Astrocyte of the spinal cord (primary cell): ENCODE measurements at regions not wholly inside any gene's neighbourhood (a gene's known extent, or its start where the extent isn't known, plus 50 kb on each side); places are given as distances from the start of the nearest gene placed in this dataset.
"Not testable (repeated sequence)": the region's sequence is repeated elsewhere in the genome, so short reads cannot be mapped to it uniquely, and the experiment has no call there.

Source experiments
- DNase-seq: peaks from one replicate; pipeline ENCODE4 v3.0.0; 2011; ENCODE audit warnings: low read depth, low spot score
- H3K4me3 ChIP-seq: 2 replicates; pipeline ENCODE4 v1.5.1; 2011; ENCODE audit warnings: low read depth, mild to moderate bottlenecking, low read length, moderate library complexity
- in situ Hi-C: cut with HindIII; loops from 2 replicates; pipeline ENCODE4 v1.10.0; 2017; ENCODE audit warnings: low sequenced_read_pairs
- TF ChIP-seq, protein P1 (sequence below): IDR thresholded peaks from 2 replicates; pipeline ENCODE4 v1.5.1; 2012; ENCODE audit warnings: low read depth, mild to moderate bottlenecking, low read length, inconsistent platforms

- in situ Hi-C loops: no loop called here
- no peak overlapping the region for H3K4me3 ChIP-seq
- no peak for DNase-seq
- TF ChIP-seq, protein P1, sequence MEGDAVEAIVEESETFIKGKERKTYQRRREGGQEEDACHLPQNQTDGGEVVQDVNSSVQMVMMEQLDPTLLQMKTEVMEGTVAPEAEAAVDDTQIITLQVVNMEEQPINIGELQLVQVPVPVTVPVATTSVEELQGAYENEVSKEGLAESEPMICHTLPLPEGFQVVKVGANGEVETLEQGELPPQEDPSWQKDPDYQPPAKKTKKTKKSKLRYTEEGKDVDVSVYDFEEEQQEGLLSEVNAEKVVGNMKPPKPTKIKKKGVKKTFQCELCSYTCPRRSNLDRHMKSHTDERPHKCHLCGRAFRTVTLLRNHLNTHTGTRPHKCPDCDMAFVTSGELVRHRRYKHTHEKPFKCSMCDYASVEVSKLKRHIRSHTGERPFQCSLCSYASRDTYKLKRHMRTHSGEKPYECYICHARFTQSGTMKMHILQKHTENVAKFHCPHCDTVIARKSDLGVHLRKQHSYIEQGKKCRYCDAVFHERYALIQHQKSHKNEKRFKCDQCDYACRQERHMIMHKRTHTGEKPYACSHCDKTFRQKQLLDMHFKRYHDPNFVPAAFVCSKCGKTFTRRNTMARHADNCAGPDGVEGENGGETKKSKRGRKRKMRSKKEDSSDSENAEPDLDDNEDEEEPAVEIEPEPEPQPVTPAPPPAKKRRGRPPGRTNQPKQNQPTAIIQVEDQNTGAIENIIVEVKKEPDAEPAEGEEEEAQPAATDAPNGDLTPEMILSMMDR: no peak
Observed at GRCh38 chr18:60898111-60898510, 435.1 kb upstream of the CDH20 start.

DNA sequence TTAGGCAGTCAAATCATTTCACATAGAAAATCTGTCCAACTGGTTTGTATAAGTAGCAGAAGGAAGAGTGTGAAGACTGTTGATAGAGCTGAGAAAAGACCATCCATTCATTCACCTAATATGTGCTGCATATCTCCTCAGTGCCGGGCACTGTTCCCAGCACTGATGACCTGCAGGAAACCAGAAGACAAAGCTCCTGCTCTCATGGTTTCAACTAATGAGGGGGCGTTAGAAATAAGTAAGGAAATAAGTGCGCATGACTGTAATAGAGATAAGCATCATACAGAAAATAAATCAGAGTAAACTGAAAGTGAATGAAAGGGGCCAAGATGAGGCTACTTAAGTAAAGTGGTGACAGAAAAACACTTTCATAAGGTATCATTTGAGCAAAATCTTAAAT, 427.5 kb upstream of the CDH20 start:
- TF ChIP-seq, protein P1: no peak
- DNase-seq: no peak
- H3K4me3 ChIP-seq: no peak overlapping the region
- in situ Hi-C loops: no loop called here

GRCh38 chr18:60910534-60910933, 422.7 kb upstream of the CDH20 start:
- TF ChIP-seq, protein P1: no peak
- in situ Hi-C loops: no loop called here
- DNase-seq: peak; percentile 71
- H3K4me3 ChIP-seq: no peak overlapping the region

GRCh38 chr18:60911504-60911903, 421.7 kb upstream of the CDH20 start:
- no peak for DNase-seq
- TF ChIP-seq, protein P1: no peak
- H3K4me3 ChIP-seq: no peak overlapping the region
- in situ Hi-C loops: no loop called here

GRCh38 chr18:60915160-60915559, 418.1 kb upstream of the CDH20 start:
- DNase-seq: no peak
- no peak overlapping the region for H3K4me3 ChIP-seq
- TF ChIP-seq, protein P1: no peak
- in situ Hi-C loops: no loop called here

DNA sequence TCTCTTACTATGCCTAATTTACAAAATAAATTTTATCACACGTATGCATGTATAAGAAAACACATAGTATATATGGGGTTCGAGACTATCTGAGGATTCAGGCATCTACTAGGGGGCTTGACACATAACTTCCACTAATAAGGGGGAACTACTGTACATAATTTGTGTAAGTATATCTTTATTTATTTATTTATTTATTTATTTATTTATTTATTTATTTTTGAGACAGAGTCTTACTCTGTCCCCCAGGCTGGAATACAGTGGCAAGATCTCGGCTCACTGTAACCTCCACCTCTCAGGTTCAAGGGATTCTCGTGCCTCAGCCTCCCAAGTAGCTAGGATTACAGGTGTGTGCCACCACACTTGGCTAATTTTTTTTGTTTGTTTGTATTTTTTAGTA, 414.4 kb upstream of the CDH20 start:
- DNase-seq, in situ Hi-C loops, H3K4me3 ChIP-seq: not testable (repeated sequence)

- H3K4me3 ChIP-seq: no peak overlapping the region
- DNase-seq: no peak
- TF ChIP-seq, protein P1: no peak
- in situ Hi-C loops: no loop called here
Observed at GRCh38 chr18:60925892-60926291, 407.3 kb upstream of the CDH20 start.
